ENCODE measurements at regions not wholly inside any gene's neighbourhood (a gene's known extent, or its start where the extent isn't known, plus 50 kb on each side); places are given as distances from the start of the nearest gene placed in this dataset.
"Not testable (repeated sequence)": the region's sequence is repeated elsewhere in the genome, so short reads cannot be mapped to it uniquely, and the experiment has no call there.

DNA sequence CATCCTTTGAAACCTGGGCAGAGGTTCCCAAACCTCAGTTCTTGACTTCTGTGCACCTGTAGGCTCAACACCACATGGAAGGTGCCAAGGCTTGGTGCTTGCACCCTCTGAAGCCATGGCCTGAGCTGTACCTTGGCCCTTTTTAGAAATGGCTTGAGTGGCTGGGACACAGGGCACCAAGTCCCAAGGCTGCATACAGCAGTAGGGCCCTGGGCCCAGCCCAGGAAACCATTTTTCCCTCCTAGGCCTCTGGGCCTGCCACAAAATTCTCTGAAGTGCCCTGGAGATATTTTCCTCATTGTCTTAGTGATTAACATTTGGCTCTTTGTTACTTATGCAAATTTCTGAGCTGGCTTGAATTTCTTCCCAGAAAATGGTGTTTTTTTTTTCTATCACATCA lies 65.6 kb upstream of the ACTRT2 start:
- no peak overlapping the region for H3K27ac ChIP-seq
- H3K9me3 ChIP-seq, result no peaks in the 10 kb centered on the region
- intact Hi-C loops (cut with DNase I; ENCODE audit: low total_unique reads), result no loop called here
- TF ChIP-seq CTCF (IDR thresholded peaks at IDR 0.05), result no peak
- TF ChIP-seq POLR2A (IDR thresholded peaks at IDR 0.05), result no peak
- no peaks in the 10 kb centered on the region for H3K4me1 ChIP-seq
- H3K27me3 ChIP-seq, result no peaks in the 10 kb centered on the region
- no peak overlapping the region for H3K4me3 ChIP-seq
- H3K36me3 ChIP-seq (ENCODE audit: low read depth, missing control alignments), result no peaks in the 10 kb centered on the region
- no peak for DNase-seq

DNA sequence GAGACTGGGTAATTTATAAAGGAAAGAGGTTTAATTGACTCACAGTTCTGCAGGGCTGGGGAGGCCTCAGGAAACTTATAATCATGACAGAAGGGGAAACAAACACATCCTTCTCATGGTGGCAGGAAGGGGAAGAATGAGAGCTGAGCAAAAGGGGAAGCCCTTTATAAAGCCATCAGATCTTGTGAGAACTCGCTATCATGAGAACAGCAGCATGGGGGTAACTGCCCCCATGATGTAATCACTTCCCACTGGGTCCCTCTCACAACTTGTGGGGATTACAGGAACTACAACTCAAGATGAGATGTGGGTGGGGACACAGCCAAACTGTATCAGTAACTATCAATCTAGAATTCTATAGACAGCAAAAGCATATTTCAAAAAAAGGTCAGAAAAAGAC lies 64.7 kb upstream of the ACTRT2 start:
- DNase-seq, result no peak
- no peaks in the 10 kb centered on the region for H3K4me1 ChIP-seq
- intact Hi-C loops (cut with DNase I; ENCODE audit: low total_unique reads), result no loop called here
- H3K4me3 ChIP-seq, result no peak overlapping the region
- 60 to 67% methylated on average over 1 of the region's 1 CpG for WGBS, 2 donors
- H3K36me3 ChIP-seq (ENCODE audit: low read depth, missing control alignments), result no peaks in the 10 kb centered on the region
- H3K27ac ChIP-seq, result no peak overlapping the region
- H3K9me3 ChIP-seq, result no peaks in the 10 kb centered on the region
- H3K27me3 ChIP-seq, result no peaks in the 10 kb centered on the region
- no peak for TF ChIP-seq CTCF (IDR thresholded peaks at IDR 0.05)
- no peak for TF ChIP-seq POLR2A (IDR thresholded peaks at IDR 0.05)

- no peak overlapping the region for H3K27ac ChIP-seq
- no peaks in the 10 kb centered on the region for H3K9me3 ChIP-seq
- H3K4me1 ChIP-seq, result no peaks in the 10 kb centered on the region
- no peaks in the 10 kb centered on the region for H3K36me3 ChIP-seq (ENCODE audit: low read depth, missing control alignments)
- DNase-seq, result no peak
- no peaks in the 10 kb centered on the region for H3K27me3 ChIP-seq
- TF ChIP-seq CTCF (IDR thresholded peaks at IDR 0.05) (no peak), POLR2A (IDR thresholded peaks at IDR 0.05) (no peak)
- H3K4me3 ChIP-seq, result no peak overlapping the region
- intact Hi-C loops (cut with DNase I; ENCODE audit: low total_unique reads), result no loop called here
Observed at GRCh38 chr1:2957329-2957728, 63.9 kb upstream of the ACTRT2 start.

DNA sequence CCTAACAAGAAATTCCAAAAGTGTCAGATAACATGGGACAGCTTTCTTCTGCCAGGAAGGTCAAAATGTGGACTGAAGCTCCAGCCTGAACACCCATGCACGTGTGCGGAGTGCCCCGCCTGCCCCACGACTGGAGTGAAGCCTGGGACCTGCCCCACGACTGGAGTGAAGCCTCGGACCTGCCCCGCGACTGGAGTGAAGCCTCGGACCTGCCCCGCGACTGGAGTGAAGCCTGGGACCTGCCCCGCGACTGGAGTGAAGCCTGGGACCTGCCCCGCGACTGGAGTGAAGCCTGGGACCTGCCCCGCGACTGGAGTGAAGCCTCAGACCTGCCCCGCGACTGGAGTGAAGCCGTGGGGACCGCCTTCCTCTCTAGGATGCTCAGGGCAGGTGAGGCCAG lies 61.4 kb upstream of the ACTRT2 start:
- DNase-seq; H3K4me3 ChIP-seq; intact Hi-C loops (cut with DNase I; ENCODE audit: low total_unique reads); H3K36me3 ChIP-seq (ENCODE audit: low read depth, missing control alignments); H3K27ac ChIP-seq; H3K4me1 ChIP-seq; H3K9me3 ChIP-seq; H3K27me3 ChIP-seq: not testable (repeated sequence)
- WGBS, 2 donors, result 80 to 93% methylated on average over 12 to 18 of the region's 21 CpGs

DNA sequence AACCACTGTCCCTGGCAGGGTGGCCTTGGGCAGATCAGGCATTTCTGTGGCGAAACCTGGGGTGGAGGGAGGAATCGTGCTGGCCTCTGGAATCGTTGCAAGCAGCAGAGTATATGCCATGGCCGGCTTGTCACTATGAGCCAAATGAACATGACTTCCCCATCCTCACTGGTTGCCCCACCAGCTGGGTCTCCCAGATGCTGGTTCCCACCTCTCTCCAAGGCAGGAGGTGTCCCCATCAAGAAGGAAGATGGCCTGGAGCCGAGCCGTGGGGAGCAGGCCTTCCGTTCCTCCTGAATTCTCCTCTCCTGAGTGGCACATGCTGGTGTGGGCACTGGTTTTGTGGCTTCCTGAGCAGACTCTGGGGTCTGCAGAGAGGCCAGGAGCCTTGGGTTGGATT lies 60.2 kb upstream of the ACTRT2 start:
- Histone ChIP-seq H3K27ac (no peak overlapping the region), H3K4me3 (no peak overlapping the region), H3K9me3 (no peaks in the 10 kb centered on the region), H3K27me3 (no peaks in the 10 kb centered on the region), H3K36me3 (ENCODE audit: low read depth, missing control alignments) (no peaks in the 10 kb centered on the region), H3K4me1 (no peaks in the 10 kb centered on the region)
- 93 to 98% methylated on average over 7 of the region's 7 CpGs for WGBS, 2 donors
- no peak for DNase-seq
- TF ChIP-seq CTCF (IDR thresholded peaks at IDR 0.05), result no peak
- TF ChIP-seq POLR2A (IDR thresholded peaks at IDR 0.05), result no peak
- intact Hi-C loops (cut with DNase I; ENCODE audit: low total_unique reads), result no loop called here

All from testis (tissue), 2 donors.